HEK293 (cell line): ENCODE measurements at regions not wholly inside any gene's neighbourhood (a gene's known extent, or its start where the extent isn't known, plus 50 kb on each side); places are given as distances from the start of the nearest gene placed in this dataset.

Experiments used
- CTCF ChIA-PET: fragments of 350-600 bp; formaldehyde crosslinking; extraction: SDS; loops from one replicate; lab custom pipeline; 2021; ENCODE audit warnings: antibody characterized with exemption; lab: Yijun Ruan, JAX
- POLR2A ChIA-PET: fragments of 300-600 bp; formaldehyde crosslinking; extraction: SDS; loops from one replicate; lab custom pipeline; 2020; ENCODE audit warnings: antibody characterized with exemption, inconsistent platforms; lab: Yijun Ruan, JAX
- H3K27ac ChIP-seq: fragments of 200-500 bp; sonication (Bioruptor generic); 2 replicates; pipeline ENCODE4 v1.5.1; 2014; ENCODE audit warnings: low read depth, low read length, control low read depth, inconsistent platforms; ENCODE audit errors: extremely low read depth
- H3K36me3 ChIP-seq, 2 experiments: fragments of 200-500 bp in 1 of 2; sonication (Bioruptor generic) in 1 of 2; 1 replicate in 1 of 2; 2 replicates in 1 of 2; pipeline ENCODE4 v1.5.1; 2014 to 2017; ENCODE audit warnings: inconsistent platforms in 2 of 2, low read length in 2 of 2; ENCODE audit not compliant: control insufficient read depth in 2 of 2, insufficient read depth in 1 of 2
- H3K4me1 ChIP-seq: fragments of 200-500 bp; sonication (Bioruptor generic); 2 replicates; pipeline ENCODE4 v1.5.1; 2014; ENCODE audit warnings: mild to moderate bottlenecking, low read length, inconsistent platforms; ENCODE audit not compliant: control insufficient read depth, insufficient read depth
- H3K4me3 ChIP-seq: 2 replicates; pipeline ENCODE4 v1.5.1; 2011; ENCODE audit warnings: low read depth, mild to moderate bottlenecking, control low read depth, low read length, moderate library complexity
- H3K9me3 ChIP-seq: fragments of 200-500 bp; sonication (Bioruptor generic); 2 replicates; pipeline ENCODE4 v1.5.1; 2014; ENCODE audit warnings: low read depth, low read length, inconsistent platforms; ENCODE audit not compliant: control insufficient read depth, insufficient read depth
- ATF2 ChIP-seq: fragments of 450-650 bp; formaldehyde crosslinking; IDR thresholded peaks from 2 replicates; pipeline ENCODE4 v1.5.1; 2016; ENCODE audit warnings: missing biosample characterization, missing genetic modification characterization, low read depth
- HIC1 ChIP-seq: fragments of 450-650 bp; formaldehyde crosslinking; IDR thresholded peaks from 2 replicates; pipeline ENCODE4 v1.5.1; 2016; ENCODE audit warnings: missing biosample characterization, missing genetic modification characterization
- HOXD13 ChIP-seq: sonication (generic); formaldehyde crosslinking; IDR thresholded peaks from 2 replicates; pipeline ENCODE4 v1.8.0; 2022; ENCODE audit warnings: missing genetic modification reagents, borderline replicate concordance
- MYNN ChIP-seq: fragments of 450-650 bp; formaldehyde crosslinking; IDR thresholded peaks from 2 replicates; pipeline ENCODE4 v1.5.1; 2016; ENCODE audit warnings: missing biosample characterization, missing genetic modification characterization, borderline replicate concordance
- PRDM6 ChIP-seq: fragments of 450-650 bp; formaldehyde crosslinking; IDR thresholded peaks from 2 replicates; pipeline ENCODE4 v1.5.1; 2017; ENCODE audit warnings: missing biosample characterization, missing genetic modification characterization
- SCRT2 ChIP-seq: fragments of 450-650 bp; formaldehyde crosslinking; IDR thresholded peaks from 2 replicates; pipeline ENCODE4 v1.5.1; 2016; ENCODE audit warnings: missing biosample characterization, missing genetic modification characterization
- TCF7L2 ChIP-seq: IDR thresholded peaks from 2 replicates; pipeline ENCODE4 v1.6.1; 2011; ENCODE audit warnings: low read depth, mild to moderate bottlenecking, inconsistent platforms, low read length, moderate library complexity, borderline replicate concordance
- ZNF16 ChIP-seq: fragments of 450-650 bp; formaldehyde crosslinking; IDR thresholded peaks from 2 replicates; pipeline ENCODE4 v1.5.1; 2016; ENCODE audit warnings: low read depth, missing biosample characterization, missing genetic modification characterization
- ZNF223 ChIP-seq: fragments of 450-650 bp; formaldehyde crosslinking; IDR thresholded peaks from 2 replicates; pipeline ENCODE4 v1.5.1; 2016; ENCODE audit warnings: missing biosample characterization, missing genetic modification characterization
- ZNF23 ChIP-seq: fragments of 450-650 bp; formaldehyde crosslinking; IDR thresholded peaks from 2 replicates; pipeline ENCODE4 v1.5.1; 2016; ENCODE audit warnings: missing biosample characterization, missing genetic modification characterization, borderline replicate concordance
- ZNF513 ChIP-seq: fragments of 450-650 bp; IDR thresholded peaks from 2 replicates; pipeline ENCODE4 v1.5.1; 2018; ENCODE audit warnings: missing biosample characterization, missing genetic modification characterization
- ZNF514 ChIP-seq: fragments of 450-650 bp; formaldehyde crosslinking; IDR thresholded peaks from 2 replicates; pipeline ENCODE4 v1.5.1; 2016; ENCODE audit warnings: missing biosample characterization, missing genetic modification characterization
- ZNF530 ChIP-seq: fragments of 450-650 bp; formaldehyde crosslinking; IDR thresholded peaks from 2 replicates; pipeline ENCODE4 v1.5.1; 2016; ENCODE audit warnings: low read depth, missing biosample characterization, missing genetic modification characterization
- ZNF776 ChIP-seq: fragments of 450-650 bp; formaldehyde crosslinking; IDR thresholded peaks from 2 replicates; pipeline ENCODE4 v1.5.0; 2017; ENCODE audit warnings: missing biosample characterization, missing genetic modification characterization, borderline replicate concordance
- TF ChIP-seq, protein P1 (sequence below): fragments of 450-650 bp; formaldehyde crosslinking; IDR thresholded peaks from 2 replicates; pipeline ENCODE4 v1.5.1; 2016; ENCODE audit warnings: missing biosample characterization, missing genetic modification characterization

GRCh38 chr14:94839348-94839747, 69.4 kb upstream of the GSC start:
- CTCF ChIA-PET, result no interaction called here
- no peak overlapping the region for H3K4me3 ChIP-seq

More at GRCh38 chr14:94839348-94839747, 69.4 kb upstream of the GSC start:
- POLR2A ChIA-PET, result no interaction called here
- H3K36me3 ChIP-seq, result no peaks in the 10 kb centered on the region
- no peaks in the 10 kb centered on the region for H3K9me3 ChIP-seq
- H3K27ac ChIP-seq, result no peak overlapping the region
- H3K4me1 ChIP-seq, result no peaks in the 10 kb centered on the region
- TF ChIP-seq ZNF514 (tag by site-specific recombination) (no peak), ZNF530 (tag by site-specific recombination) (no peak), MYNN (no peak), HIC1 (tag by site-specific recombination) (no peak), ZNF23 (tag by site-specific recombination) (no peak), PRDM6 (no peak), ZNF223 (tag by site-specific recombination) (no peak), SCRT2 (tag by site-specific recombination) (no peak), ZNF16 (tag by site-specific recombination) (no peak), TCF7L2 (no peak), HOXD13 (CRISPR knock-in tag) (no peak), ZNF776 (tag by site-specific recombination) (no peak), ZNF513 (no peak), ATF2 (no peak)
- TF ChIP-seq, protein P1, sequence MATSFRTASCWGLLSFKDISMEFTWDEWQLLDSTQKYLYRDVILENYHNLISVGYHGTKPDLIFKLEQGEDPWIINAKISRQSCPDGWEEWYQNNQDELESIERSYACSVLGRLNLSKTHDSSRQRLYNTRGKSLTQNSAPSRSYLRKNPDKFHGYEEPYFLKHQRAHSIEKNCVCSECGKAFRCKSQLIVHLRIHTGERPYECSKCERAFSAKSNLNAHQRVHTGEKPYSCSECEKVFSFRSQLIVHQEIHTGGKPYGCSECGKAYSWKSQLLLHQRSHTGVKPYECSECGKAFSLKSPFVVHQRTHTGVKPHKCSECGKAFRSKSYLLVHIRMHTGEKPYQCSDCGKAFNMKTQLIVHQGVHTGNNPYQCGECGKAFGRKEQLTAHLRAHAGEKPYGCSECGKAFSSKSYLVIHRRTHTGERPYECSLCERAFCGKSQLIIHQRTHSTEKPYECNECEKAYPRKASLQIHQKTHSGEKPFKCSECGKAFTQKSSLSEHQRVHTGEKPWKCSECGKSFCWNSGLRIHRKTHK (tag by site-specific recombination), result no peak
